Transverse colon (tissue), 4 donors: ENCODE measurements at regions not wholly inside any gene's neighbourhood (a gene's known extent, or its start where the extent isn't known, plus 50 kb on each side); places are given as distances from the start of the nearest gene placed in this dataset.

Experiments
- DNase-seq: peaks from one replicate; pipeline ENCODE4 v3.0.0-alpha.2; 2019
- H3K27ac ChIP-seq, 4 donors: fragments of 200-600 bp; sonication (generic); 2 replicates each; pipeline ENCODE4 v1.5.1; 2016 to 2018; ENCODE audit warnings: inconsistent platforms in 4 of 4
- H3K27me3 ChIP-seq: fragments of 200-600 bp; sonication (generic); 2 replicates; pipeline ENCODE4 v1.5.1; 2017; ENCODE audit warnings: inconsistent platforms
- H3K36me3 ChIP-seq, 4 donors: fragments of 200-600 bp; sonication (generic); 2 replicates each; pipeline ENCODE4 v1.5.1; 2017 to 2019; ENCODE audit warnings: inconsistent platforms in 4 of 4
- H3K4me1 ChIP-seq, 4 donors: fragments of 200-600 bp; sonication (generic); 2 replicates each; pipeline ENCODE4 v1.5.1; 2017 to 2020; ENCODE audit warnings: inconsistent platforms in 4 of 4
- H3K4me3 ChIP-seq, 4 donors: fragments of 200-600 bp; sonication (generic); 1 replicate in 1 of 4; 2 replicates in 3 of 4; pipeline versions ENCODE4 v1.5.1 to v1.6.1; 2017 to 2019; ENCODE audit warnings: inconsistent platforms in 4 of 4
- H3K9me3 ChIP-seq, 2 donors: fragments of 200-600 bp; sonication (generic); 2 replicates each; pipeline ENCODE4 v1.5.1; 2017 to 2019; ENCODE audit warnings: inconsistent platforms in 2 of 2
- EP300 ChIP-seq: sonication (generic); formaldehyde crosslinking; IDR thresholded peaks from one replicate; pipeline ENCODE4 v1.6.1; 2017; ENCODE audit warnings: antibody characterized with exemption, low read depth
- POLR2A ChIP-seq: fragments of 450-650 bp; IDR thresholded peaks from one replicate; pipeline ENCODE4 v1.6.1; 2016; ENCODE audit warnings: antibody characterized with exemption, mild to moderate bottlenecking, moderate library complexity
- POLR2AphosphoS5 ChIP-seq, 3 donors: sonication (generic); formaldehyde crosslinking; IDR thresholded peaks; one replicate each; pipeline ENCODE4 v1.6.1; 2016; ENCODE audit warnings: antibody characterized with exemption in 3 of 3
- whole genome bisulfite sequencing, 2 donors: methylation state at CpG; one replicate each; pipeline ENCODE4 v1.1.5; 2018; ENCODE audit warnings: low coverage in 1 of 2; 5-methylcytosine and 5-hydroxymethylcytosine counted together
- in situ Hi-C, 4 donors: fragments of 200-750 bp; cut with MboI; loops; one replicate each; pipeline versions ENCODE4 v1.15.0 to v1.15.1; 2017; ENCODE audit warnings: low sequenced_read_pairs in 3 of 4, low pct_ligation_motif_present in 1 of 4, low pct_unique_long_range_greater_than_20kb in 1 of 4
- intact Hi-C: fragments of 100-400 bp; cut with DNase I; formaldehyde crosslinking; loops from one replicate; pipeline ENCODE4 v1.15.1; 2023; ENCODE audit warnings: low total_unique reads
- TF ChIP-seq, protein P1 (sequence below), 5 experiments: fragments of 200-600 bp in 3 of 5; fragments of 450-650 bp in 2 of 5; sonication (generic) in 3 of 5; IDR thresholded peaks; 1 replicate in 2 of 5; 2 replicates in 3 of 5; pipeline ENCODE4 v1.5.1; 2016 to 2017; ENCODE audit warnings: antibody characterized with exemption in 5 of 5, inconsistent platforms in 3 of 5, mild to moderate bottlenecking in 2 of 5, moderate library complexity in 1 of 5

DNA sequence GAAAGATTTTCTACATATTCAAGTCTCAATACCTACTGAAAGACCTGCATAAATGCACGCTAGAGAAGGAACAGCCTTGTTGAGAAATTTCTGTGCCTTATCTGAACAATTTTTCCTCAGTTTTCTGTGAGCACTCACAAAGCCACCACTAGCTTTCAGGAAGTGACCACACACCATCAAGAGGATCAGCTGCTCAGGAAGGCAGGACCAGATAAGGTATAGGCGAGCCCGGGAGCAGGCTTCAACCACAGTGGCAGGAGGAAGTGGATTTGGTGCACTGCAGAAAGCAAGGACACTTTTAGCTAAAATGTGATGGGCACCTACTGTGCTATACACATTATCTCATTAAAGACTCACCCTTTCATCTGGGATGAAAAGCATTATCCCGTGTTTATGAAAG, 220.8 kb downstream of the RAB38 start:
- no peaks in the 10 kb centered on the region for H3K4me1 ChIP-seq
- intact Hi-C loops (no loop called here), in situ Hi-C loops (no loop called here)
- no peak for DNase-seq
- WGBS, 2 donors: 60 to 86% methylated on average over 2 to 4 of the region's 4 CpGs
- H3K9me3 ChIP-seq: no peaks in the 10 kb centered on the region
- H3K36me3 ChIP-seq: no peaks in the 10 kb centered on the region
- H3K27me3 ChIP-seq: no peaks in the 10 kb centered on the region
- no peak overlapping the region for H3K4me3 ChIP-seq
- no peak for TF ChIP-seq POLR2AphosphoS5 (IDR thresholded peaks at IDR 0.05)
- TF ChIP-seq POLR2A: no peak
- TF ChIP-seq EP300: no peak
- TF ChIP-seq, protein P1, sequence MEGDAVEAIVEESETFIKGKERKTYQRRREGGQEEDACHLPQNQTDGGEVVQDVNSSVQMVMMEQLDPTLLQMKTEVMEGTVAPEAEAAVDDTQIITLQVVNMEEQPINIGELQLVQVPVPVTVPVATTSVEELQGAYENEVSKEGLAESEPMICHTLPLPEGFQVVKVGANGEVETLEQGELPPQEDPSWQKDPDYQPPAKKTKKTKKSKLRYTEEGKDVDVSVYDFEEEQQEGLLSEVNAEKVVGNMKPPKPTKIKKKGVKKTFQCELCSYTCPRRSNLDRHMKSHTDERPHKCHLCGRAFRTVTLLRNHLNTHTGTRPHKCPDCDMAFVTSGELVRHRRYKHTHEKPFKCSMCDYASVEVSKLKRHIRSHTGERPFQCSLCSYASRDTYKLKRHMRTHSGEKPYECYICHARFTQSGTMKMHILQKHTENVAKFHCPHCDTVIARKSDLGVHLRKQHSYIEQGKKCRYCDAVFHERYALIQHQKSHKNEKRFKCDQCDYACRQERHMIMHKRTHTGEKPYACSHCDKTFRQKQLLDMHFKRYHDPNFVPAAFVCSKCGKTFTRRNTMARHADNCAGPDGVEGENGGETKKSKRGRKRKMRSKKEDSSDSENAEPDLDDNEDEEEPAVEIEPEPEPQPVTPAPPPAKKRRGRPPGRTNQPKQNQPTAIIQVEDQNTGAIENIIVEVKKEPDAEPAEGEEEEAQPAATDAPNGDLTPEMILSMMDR (IDR thresholded peaks at IDR 0.05): no peak
- H3K27ac ChIP-seq: no peak overlapping the region

DNA sequence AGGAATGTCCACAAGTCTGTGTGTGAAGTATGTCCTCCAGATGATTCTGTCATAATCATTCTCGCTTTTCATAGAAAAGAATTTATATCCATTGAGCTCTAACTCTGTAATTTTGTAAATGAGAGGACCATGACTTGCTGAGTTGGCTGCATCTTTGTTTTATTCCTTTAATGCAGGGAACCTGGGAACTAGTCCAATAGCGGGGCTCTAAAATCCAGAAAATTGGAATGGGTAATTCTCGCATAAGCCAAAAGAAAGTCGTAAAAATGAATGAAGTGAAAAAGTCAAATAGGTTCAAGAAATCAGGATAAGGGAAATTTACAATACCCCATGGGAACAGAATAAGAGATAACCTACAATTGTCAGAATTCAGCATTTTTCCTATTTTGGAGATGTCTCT, 232.5 kb downstream of the RAB38 start:
- 78 to 81% methylated on average over 3 to 4 of the region's 4 CpGs for WGBS, 2 donors
- intact Hi-C loops: no loop called here
- in situ Hi-C loops: no loop called here

DNA sequence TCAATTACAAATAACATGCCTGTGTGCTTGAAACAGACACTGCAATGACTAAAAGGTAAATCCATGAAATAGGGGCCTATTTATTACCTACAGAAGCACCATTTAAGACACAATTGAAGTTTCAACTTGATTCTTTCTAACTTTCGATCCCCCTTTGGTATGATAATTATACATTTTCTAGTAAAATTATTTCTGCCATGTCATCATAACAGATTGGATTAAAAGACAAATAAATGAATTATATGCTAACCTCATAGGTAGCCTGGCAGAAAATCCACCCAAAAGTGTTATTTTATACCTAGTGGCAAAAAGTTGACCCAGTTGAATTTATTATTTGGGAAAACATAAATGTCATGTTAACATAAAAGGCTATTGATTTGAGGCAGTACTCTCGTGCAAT, 241.1 kb downstream of the RAB38 start:
- in situ Hi-C loops (no loop called here), intact Hi-C loops (no loop called here)
- no peak overlapping the region for H3K4me3 ChIP-seq
- H3K36me3 ChIP-seq: no peaks in the 10 kb centered on the region
- DNase-seq: no peak
- H3K27ac ChIP-seq: no peak overlapping the region
- H3K9me3 ChIP-seq: no peaks in the 10 kb centered on the region
- no peaks in the 10 kb centered on the region for H3K27me3 ChIP-seq
- WGBS, 2 donors: 65 to 79% methylated on average over 2 of the region's 2 CpGs
- H3K4me1 ChIP-seq: no peaks in the 10 kb centered on the region
- TF ChIP-seq EP300 (no peak), POLR2AphosphoS5 (IDR thresholded peaks at IDR 0.05) (no peak), POLR2A (no peak)
- TF ChIP-seq, protein P1 (IDR thresholded peaks at IDR 0.05): no peak

More for the DNA sequence above, 232.5 kb downstream of the RAB38 start:
- TF ChIP-seq, protein P1 (IDR thresholded peaks at IDR 0.05): no peak
- no peaks in the 10 kb centered on the region for H3K9me3 ChIP-seq
- no peak for DNase-seq
- no peaks in the 10 kb centered on the region for H3K27me3 ChIP-seq
- H3K4me3 ChIP-seq: no peak overlapping the region
- H3K27ac ChIP-seq: no peak overlapping the region
- no peaks in the 10 kb centered on the region for H3K36me3 ChIP-seq
- H3K4me1 ChIP-seq: no peaks in the 10 kb centered on the region

DNA sequence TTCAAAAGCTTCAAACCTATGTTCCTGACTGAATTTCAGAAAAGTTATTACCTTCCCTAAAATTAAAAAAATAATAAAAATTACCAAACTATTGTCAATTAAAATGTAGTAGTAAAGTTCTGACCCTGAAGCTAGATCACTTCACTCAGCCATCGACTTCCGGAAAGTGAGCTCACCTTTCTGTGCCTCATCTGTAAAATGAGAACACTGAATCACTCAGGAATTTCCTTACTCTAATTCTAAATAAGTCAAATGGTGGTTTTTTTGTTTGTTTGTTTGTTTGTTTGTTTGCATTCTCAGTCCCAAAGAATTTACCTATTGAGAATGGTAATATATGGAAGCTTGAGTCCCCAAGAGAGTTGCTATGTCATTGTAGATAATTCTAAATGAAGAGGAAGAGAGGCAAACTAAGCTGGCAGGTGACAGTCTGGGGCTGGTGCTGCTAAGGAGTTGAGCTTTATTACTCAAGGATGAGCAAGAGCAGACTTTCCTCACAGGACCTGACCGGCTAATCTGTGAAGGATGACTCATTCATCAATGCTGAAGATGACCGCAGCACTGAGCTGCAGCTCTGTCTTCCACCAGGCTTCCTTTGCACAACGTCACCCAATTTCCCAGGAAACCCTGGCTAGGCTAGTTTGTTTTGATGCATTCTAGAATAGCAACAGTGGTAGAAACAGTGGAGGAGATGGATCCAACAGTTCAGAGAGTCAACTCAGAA, 248.8 kb downstream of the RAB38 start:
- WGBS, 2 donors: 72 to 80% methylated on average over 3 to 5 of the region's 5 CpGs
- H3K36me3 ChIP-seq: no peaks in the 10 kb centered on the region
- no peak overlapping the region for H3K27ac ChIP-seq
- H3K27me3 ChIP-seq: no peaks in the 10 kb centered on the region
- TF ChIP-seq POLR2A (no peak), EP300 (no peak), POLR2AphosphoS5 (IDR thresholded peaks at IDR 0.05) (no peak)
- TF ChIP-seq, protein P1 (IDR thresholded peaks at IDR 0.05): no peak
- H3K4me1 ChIP-seq: no peaks in the 10 kb centered on the region
- no peak overlapping the region for H3K4me3 ChIP-seq
- intact Hi-C loops (no loop called here), in situ Hi-C loops (no loop called here)
- H3K9me3 ChIP-seq: no peaks in the 10 kb centered on the region
- no peak for DNase-seq
